H1 (cell line): ENCODE measurements at regions not wholly inside any gene's neighbourhood (a gene's known extent, or its start where the extent isn't known, plus 50 kb on each side); places are given as distances from the start of the nearest gene placed in this dataset.

ENCODE experiments used
- CBX8 ChIP-seq: fragments of 300-800, 300-1000 bp; sonication (generic); IDR thresholded peaks from 2 replicates; pipeline ENCODE4 v1.7.1; 2016; ENCODE audit warnings: low read depth, low read length, borderline replicate concordance
- GTF2F1 ChIP-seq: IDR thresholded peaks from 2 replicates; pipeline ENCODE4 v1.6.1; 2012; ENCODE audit warnings: low read depth, low read length, improper control_type of control experiment, borderline replicate concordance
- PHF8 ChIP-seq: fragments of 200-600 bp; sonication (generic); conservative IDR thresholded peaks from 2 replicates; pipeline ENCODE4 v1.7.1; 2012; ENCODE audit warnings: low read depth, mild to moderate bottlenecking, inconsistent platforms, low read length, moderate library complexity
- SRF ChIP-seq: IDR thresholded peaks from 2 replicates; pipeline ENCODE4 v1.6.1; 2011; ENCODE audit warnings: mild to moderate bottlenecking, low read depth, low read length, moderate library complexity
- TAF1 ChIP-seq: IDR thresholded peaks from 2 replicates; pipeline ENCODE4 v1.6.1; 2011; ENCODE audit warnings: mild to moderate bottlenecking, low read depth, low read length

- no peak for TF ChIP-seq SRF
- TF ChIP-seq PHF8, result no peak
- TF ChIP-seq CBX8, result no peak
- no peak for TF ChIP-seq TAF1
- no peak for TF ChIP-seq GTF2F1
- TF ChIP-seq, all 59 proteins: peak for 0
Measured at GRCh38 chr10:4329225-4329624, 496.8 kb upstream of the AKR1E2 start (continued).
